Choroid plexus epithelial cell (primary cell): ENCODE measurements at regions not wholly inside any gene's neighbourhood (a gene's known extent, or its start where the extent isn't known, plus 50 kb on each side); places are given as distances from the start of the nearest gene placed in this dataset.
"Not testable (repeated sequence)": the region's sequence is repeated elsewhere in the genome, so short reads cannot be mapped to it uniquely, and the experiment has no call there.

Source experiments
- DNase-seq: peaks from one replicate; pipeline ENCODE4 v3.0.0-alpha.2; 2010; ENCODE audit warnings: low read depth
- H3K4me3 ChIP-seq: 2 replicates; pipeline ENCODE4 v1.5.1; 2011; ENCODE audit warnings: low read depth, mild to moderate bottlenecking, control low read depth, low read length, moderate library complexity
- CTCF ChIP-seq: conservative IDR thresholded peaks from 2 replicates; pipeline ENCODE4 v1.5.1; 2011; ENCODE audit warnings: low read depth, mild to moderate bottlenecking, control low read depth, inconsistent platforms, low read length, moderate library complexity

GRCh38 chr10:31135171-31135570 lies 103.5 kb upstream of the ZNF438 start:
- no peak for TF ChIP-seq CTCF
- H3K4me3 ChIP-seq, result no peak overlapping the region
- DNase-seq, result no peak

GRCh38 chr10:31135791-31136190 lies 104.1 kb upstream of the ZNF438 start:
- not testable (repeated sequence) for DNase-seq

GRCh38 chr10:31136386-31136785 lies 104.7 kb upstream of the ZNF438 start:
- TF ChIP-seq CTCF, result no peak
- H3K4me3 ChIP-seq, result no peak overlapping the region
- DNase-seq, result no peak

More at GRCh38 chr10:31135791-31136190, 104.1 kb upstream of the ZNF438 start:
- H3K4me3 ChIP-seq, result not testable (repeated sequence)

- peak; percentile 56 for DNase-seq
These were observed 105.5 kb upstream of the ZNF438 start for GRCh38 chr10:31136930-31137885.

GRCh38 chr10:31138026-31138553 lies 106.4 kb upstream of the ZNF438 start:
- DNase-seq, result peak; percentile 38
- TF ChIP-seq CTCF, result no peak
- H3K4me3 ChIP-seq, result no peak overlapping the region

More at GRCh38 chr10:31136930-31137885, 105.5 kb upstream of the ZNF438 start:
- TF ChIP-seq CTCF, result no peak
- no peak overlapping the region for H3K4me3 ChIP-seq

- no peak for TF ChIP-seq CTCF
- no peak for DNase-seq
- H3K4me3 ChIP-seq, result no peak overlapping the region
These were observed 107.8 kb upstream of the ZNF438 start for GRCh38 chr10:31139497-31139896.

GRCh38 chr10:31140716-31141115 lies 109.1 kb upstream of the ZNF438 start:
- TF ChIP-seq CTCF, result no peak
- H3K4me3 ChIP-seq, result no peak overlapping the region
- no peak for DNase-seq
